ENCODE measurements at regions not wholly inside any gene's neighbourhood (a gene's known extent, or its start where the extent isn't known, plus 50 kb on each side); places are given as distances from the start of the nearest gene placed in this dataset.
"Not testable (repeated sequence)": the region's sequence is repeated elsewhere in the genome, so short reads cannot be mapped to it uniquely, and the experiment has no call there.

- no peak for TF ChIP-seq CTCF (IDR thresholded peaks at IDR 0.05; ENCODE audit: control extremely low read depth, extremely low read depth, low read depth, missing control alignments)
- ChIA-PET CTCF (no interaction called here), POLR2A (no interaction called here)
- no peak for DNase-seq (ENCODE audit: extremely low spot score)
These were observed 133.1 kb downstream of the MACIR start for GRCh38 chr5:103391659-103392058.

GRCh38 chr5:103389846-103390245, 131.3 kb downstream of the MACIR start:
- no peak for DNase-seq (ENCODE audit: extremely low spot score)
- ChIA-PET POLR2A (no interaction called here), CTCF (interaction anchor here (1.0 kb wide), 1 partner anchor 9 kb away, joined by 3 read pairs; no protein-coding TSS in a partner anchor)
- no peak for TF ChIP-seq CTCF (IDR thresholded peaks at IDR 0.05; ENCODE audit: control extremely low read depth, extremely low read depth, low read depth, missing control alignments)

- no peak for DNase-seq (ENCODE audit: extremely low spot score)
- no peak for TF ChIP-seq CTCF (IDR thresholded peaks at IDR 0.05; ENCODE audit: control extremely low read depth, extremely low read depth, low read depth, missing control alignments)
- ChIA-PET CTCF (interaction anchor here (1.0 kb wide), 1 partner anchor 10 kb away, joined by 3 read pairs; no protein-coding TSS in a partner anchor), POLR2A (no interaction called here)
These were observed 130.8 kb downstream of the MACIR start for GRCh38 chr5:103389357-103389756.

- ChIA-PET POLR2A (no interaction called here), CTCF (interaction anchor here (1.3 kb wide), 1 partner anchor 13 kb away, joined by 4 read pairs; no protein-coding TSS in a partner anchor)
- no peak for DNase-seq (ENCODE audit: extremely low spot score)
- no peak for TF ChIP-seq CTCF (IDR thresholded peaks at IDR 0.05; ENCODE audit: control extremely low read depth, extremely low read depth, low read depth, missing control alignments)
These were observed 127.2 kb downstream of the MACIR start for GRCh38 chr5:103385722-103386121.

GRCh38 chr5:103377638-103378037, 119.1 kb downstream of the MACIR start:
- CTCF ChIA-PET: interaction anchor here (0.9 to 1.2 kb wide), 2 partner anchors 15 to 24 kb away, joined by 3 read pairs; no protein-coding TSS in a partner anchor
- POLR2A ChIA-PET; DNase-seq (ENCODE audit: extremely low spot score): not testable (repeated sequence)

- ChIA-PET CTCF (no interaction called here), POLR2A (no interaction called here)
These were observed 117.5 kb downstream of the MACIR start for GRCh38 chr5:103375863-103376591.

More at GRCh38 chr5:103375863-103376591, 117.5 kb downstream of the MACIR start:
- DNase-seq (ENCODE audit: extremely low spot score): no peak
- no peak for TF ChIP-seq CTCF (IDR thresholded peaks at IDR 0.05; ENCODE audit: control extremely low read depth, extremely low read depth, low read depth, missing control alignments)
